Neutrophil (primary cell): ENCODE measurements at regions not wholly inside any gene's neighbourhood (a gene's known extent, or its start where the extent isn't known, plus 50 kb on each side); places are given as distances from the start of the nearest gene placed in this dataset.

Experiments
- H3K27ac ChIP-seq: fragments of 200-600 bp; sonication (generic); 2 replicates; pipeline ENCODE4 v1.5.1; 2016; ENCODE audit warnings: mild to moderate bottlenecking, moderate library complexity
- H3K27me3 ChIP-seq: fragments of 200-600 bp; sonication (generic); 2 replicates; pipeline ENCODE4 v1.6.0; 2016; ENCODE audit warnings: mild to moderate bottlenecking
- H3K36me3 ChIP-seq: fragments of 200-600 bp; sonication (generic); 2 replicates; pipeline ENCODE4 v1.5.1; 2017
- H3K4me1 ChIP-seq, 2 experiments: fragments of 200-600 bp in 1 of 2; sonication (generic) in 1 of 2; 1 replicate in 1 of 2; 2 replicates in 1 of 2; pipeline versions ENCODE4 v1.5.1 to v1.6.1; 2013 to 2016; ENCODE audit warnings: low read depth in 1 of 2, low read length in 1 of 2, mild to moderate bottlenecking in 1 of 2, moderate library complexity in 1 of 2; ENCODE audit not compliant: control insufficient read depth in 1 of 2, insufficient read depth in 1 of 2
- H3K4me3 ChIP-seq, 2 experiments: fragments of 200-600 bp in 1 of 2; sonication (generic) in 1 of 2; 1 replicate in 1 of 2; 2 replicates in 1 of 2; pipeline ENCODE4 v1.5.1; 2013 to 2016; ENCODE audit warnings: low read depth in 1 of 2, low read length in 1 of 2, mild to moderate bottlenecking in 1 of 2, moderate library complexity in 1 of 2
- H3K9me3 ChIP-seq: fragments of 200-600 bp; sonication (generic); 2 replicates; pipeline ENCODE4 v1.5.1; 2016
- TF ChIP-seq, protein P1 (sequence below): fragments of 200-600 bp; sonication (generic); IDR thresholded peaks from 2 replicates; pipeline ENCODE4 v1.5.1; 2016; ENCODE audit warnings: antibody characterized with exemption

GRCh38 chr3:152664766-152665165 is 170.2 kb upstream of the P2RY1 start:
- H3K9me3 ChIP-seq: no peaks in the 10 kb centered on the region
- no peak overlapping the region for H3K27ac ChIP-seq
- H3K36me3 ChIP-seq: no peaks in the 10 kb centered on the region
- TF ChIP-seq, protein P1, sequence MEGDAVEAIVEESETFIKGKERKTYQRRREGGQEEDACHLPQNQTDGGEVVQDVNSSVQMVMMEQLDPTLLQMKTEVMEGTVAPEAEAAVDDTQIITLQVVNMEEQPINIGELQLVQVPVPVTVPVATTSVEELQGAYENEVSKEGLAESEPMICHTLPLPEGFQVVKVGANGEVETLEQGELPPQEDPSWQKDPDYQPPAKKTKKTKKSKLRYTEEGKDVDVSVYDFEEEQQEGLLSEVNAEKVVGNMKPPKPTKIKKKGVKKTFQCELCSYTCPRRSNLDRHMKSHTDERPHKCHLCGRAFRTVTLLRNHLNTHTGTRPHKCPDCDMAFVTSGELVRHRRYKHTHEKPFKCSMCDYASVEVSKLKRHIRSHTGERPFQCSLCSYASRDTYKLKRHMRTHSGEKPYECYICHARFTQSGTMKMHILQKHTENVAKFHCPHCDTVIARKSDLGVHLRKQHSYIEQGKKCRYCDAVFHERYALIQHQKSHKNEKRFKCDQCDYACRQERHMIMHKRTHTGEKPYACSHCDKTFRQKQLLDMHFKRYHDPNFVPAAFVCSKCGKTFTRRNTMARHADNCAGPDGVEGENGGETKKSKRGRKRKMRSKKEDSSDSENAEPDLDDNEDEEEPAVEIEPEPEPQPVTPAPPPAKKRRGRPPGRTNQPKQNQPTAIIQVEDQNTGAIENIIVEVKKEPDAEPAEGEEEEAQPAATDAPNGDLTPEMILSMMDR: no peak
- no peaks in the 10 kb centered on the region for H3K4me1 ChIP-seq
- no peaks in the 10 kb centered on the region for H3K27me3 ChIP-seq
- no peak overlapping the region for H3K4me3 ChIP-seq

- Histone ChIP-seq H3K27me3 (no peaks in the 10 kb centered on the region), H3K27ac (no peak overlapping the region), H3K9me3 (no peaks in the 10 kb centered on the region), H3K4me1 (no peaks in the 10 kb centered on the region), H3K36me3 (no peaks in the 10 kb centered on the region), H3K4me3 (no peak overlapping the region)
- TF ChIP-seq, protein P1: no peak
Measured at GRCh38 chr3:152667267-152667666, 167.7 kb upstream of the P2RY1 start.

DNA sequence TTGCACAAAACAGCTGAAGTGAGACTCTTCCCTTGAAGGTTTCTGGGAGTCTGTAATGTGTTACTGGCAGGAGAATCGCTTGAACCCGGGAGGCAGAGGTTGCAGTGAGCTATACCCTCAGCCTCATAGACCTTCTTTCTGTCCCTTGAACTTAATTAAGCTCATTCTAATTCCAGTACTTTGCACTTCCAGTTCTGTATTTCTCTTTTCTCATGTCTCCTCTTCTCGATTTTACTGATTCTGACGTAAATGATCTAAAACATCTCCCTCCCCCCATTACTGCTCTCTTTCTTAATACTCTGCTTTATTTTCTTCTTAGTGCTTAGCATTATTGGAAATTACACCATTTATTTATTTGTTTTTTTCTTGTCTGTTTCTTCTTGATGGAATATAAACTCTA is 165.4 kb upstream of the P2RY1 start:
- TF ChIP-seq, protein P1: no peak

GRCh38 chr3:152671446-152672319 is 163.2 kb upstream of the P2RY1 start:
- Histone ChIP-seq H3K27ac (no peak overlapping the region), H3K4me1 (no peaks in the 10 kb centered on the region), H3K4me3 (no peak overlapping the region), H3K27me3 (no peaks in the 10 kb centered on the region), H3K9me3 (no peaks in the 10 kb centered on the region), H3K36me3 (no peaks in the 10 kb centered on the region)
- TF ChIP-seq, protein P1: no peak

More for the DNA sequence above, 165.4 kb upstream of the P2RY1 start:
- Histone ChIP-seq H3K9me3 (no peaks in the 10 kb centered on the region), H3K4me3 (no peak overlapping the region), H3K36me3 (no peaks in the 10 kb centered on the region), H3K27me3 (no peaks in the 10 kb centered on the region), H3K4me1 (no peaks in the 10 kb centered on the region), H3K27ac (no peak overlapping the region)

GRCh38 chr3:152672320-152672649 is 162.6 kb upstream of the P2RY1 start:
- Histone ChIP-seq H3K36me3 (no peaks in the 10 kb centered on the region), H3K4me1 (no peaks in the 10 kb centered on the region), H3K27ac (no peak overlapping the region), H3K27me3 (no peaks in the 10 kb centered on the region), H3K4me3 (no peak overlapping the region), H3K9me3 (no peaks in the 10 kb centered on the region)
- TF ChIP-seq, protein P1: no peak
